ENCODE measurements at regions not wholly inside any gene's neighbourhood (a gene's known extent, or its start where the extent isn't known, plus 50 kb on each side); places are given as distances from the start of the nearest gene placed in this dataset.
"Not testable (repeated sequence)": the region's sequence is repeated elsewhere in the genome, so short reads cannot be mapped to it uniquely, and the experiment has no call there.

- no peak for DNase-seq
Observed at GRCh38 chr19:29006057-29006735, 206.8 kb downstream of the UQCRFS1 start.

GRCh38 chr19:29004796-29005195 lies 208.2 kb downstream of the UQCRFS1 start:
- DNase-seq: no peak

- no peak for DNase-seq
Observed at GRCh38 chr19:29003641-29004409, 209.1 kb downstream of the UQCRFS1 start.

GRCh38 chr19:29002336-29002735 lies 210.6 kb downstream of the UQCRFS1 start:
- no peak for DNase-seq

GRCh38 chr19:29001597-29002245 lies 211.2 kb downstream of the UQCRFS1 start:
- no peak for DNase-seq

GRCh38 chr19:29001141-29001581 lies 211.8 kb downstream of the UQCRFS1 start:
- DNase-seq: no peak

- DNase-seq: no peak
Observed at GRCh38 chr19:28999724-29000433, 213.1 kb downstream of the UQCRFS1 start.

- DNase-seq: no peak
Observed at GRCh38 chr19:28998974-28999373, 214.0 kb downstream of the UQCRFS1 start.

GRCh38 chr19:28997866-28998265 lies 215.1 kb downstream of the UQCRFS1 start:
- DNase-seq: not testable (repeated sequence)

- DNase-seq: no peak
Observed at GRCh38 chr19:28990522-28990921, 222.4 kb downstream of the UQCRFS1 start.

- no peak for DNase-seq
Observed at GRCh38 chr19:28989739-28990138, 223.2 kb downstream of the UQCRFS1 start.

- no peak for DNase-seq
Observed at GRCh38 chr19:28988066-28988465, 224.9 kb downstream of the UQCRFS1 start.

- no peak for DNase-seq
Observed at GRCh38 chr19:28987177-28987576, 225.8 kb downstream of the UQCRFS1 start.

GRCh38 chr19:28985201-28985600 lies 227.8 kb downstream of the UQCRFS1 start:
- DNase-seq: no peak

GRCh38 chr19:28984315-28984714 lies 228.6 kb downstream of the UQCRFS1 start:
- DNase-seq: no peak

- DNase-seq: no peak
Observed at GRCh38 chr19:28983430-28983829, 229.5 kb downstream of the UQCRFS1 start.

GRCh38 chr19:28981994-28982393 lies 231.0 kb downstream of the UQCRFS1 start:
- no peak for DNase-seq

GRCh38 chr19:28981518-28981917 lies 231.4 kb downstream of the UQCRFS1 start:
- no peak for DNase-seq

GRCh38 chr19:28980236-28980868 lies 232.6 kb downstream of the UQCRFS1 start:
- no peak for DNase-seq

- no peak for DNase-seq
Observed at GRCh38 chr19:28977826-28978225, 235.1 kb downstream of the UQCRFS1 start.

GRCh38 chr19:28972058-28972852 lies 240.7 kb downstream of the UQCRFS1 start:
- DNase-seq: no peak

GRCh38 chr19:28971513-28971912 lies 241.4 kb downstream of the UQCRFS1 start:
- no peak for DNase-seq
